ENCODE measurements at regions not wholly inside any gene's neighbourhood (a gene's known extent, or its start where the extent isn't known, plus 50 kb on each side); places are given as distances from the start of the nearest gene placed in this dataset.

GRCh38 chr15:19956124-19956796, 585.3 kb downstream of the GOLGA6L6 start (continued):
- TF ChIP-seq CHD7 (IDR thresholded peaks at IDR 0.05; ENCODE audit: insufficient replicate concordance, low read length) (no peak), SAP30 (IDR thresholded peaks at IDR 0.05; ENCODE audit: insufficient read depth, insufficient replicate concordance, low read length) (no peak), ATF3 (IDR thresholded peaks at IDR 0.05; ENCODE audit: insufficient read depth, low read depth, low read length) (no peak), GABPA (IDR thresholded peaks at IDR 0.05; ENCODE audit: borderline replicate concordance, insufficient read depth, low read length) (no peak)
